Uterus (tissue), 3 donors: ENCODE measurements at regions not wholly inside any gene's neighbourhood (a gene's known extent, or its start where the extent isn't known, plus 50 kb on each side); places are given as distances from the start of the nearest gene placed in this dataset.
A peak's percentile ranks its signal among the peaks of the same experiment; 100 is the strongest.

Source experiments
- DNase-seq, 2 donors: peaks; one replicate each; pipeline ENCODE4 v3.0.0-alpha.2; 2019 to 2020
- H3K27ac ChIP-seq, 2 donors: fragments of 200-600 bp; sonication (generic); 1 replicate in 1 of 2; 2 replicates in 1 of 2; pipeline ENCODE4 v1.5.1; 2016 to 2018
- H3K27me3 ChIP-seq, 2 donors: fragments of 200-600 bp; sonication (generic); one replicate each; pipeline ENCODE4 v1.5.1; 2018 to 2019; ENCODE audit warnings: control low read depth in 1 of 2
- H3K36me3 ChIP-seq, 2 donors: fragments of 200-600 bp; sonication (generic); one replicate each; pipeline ENCODE4 v1.5.1; 2019; ENCODE audit warnings: control low read depth in 1 of 2
- H3K4me1 ChIP-seq, 2 donors: fragments of 200-600 bp; sonication (generic); one replicate each; pipeline ENCODE4 v1.5.1; 2018 to 2019; ENCODE audit warnings: control low read depth in 1 of 2
- H3K4me3 ChIP-seq, 2 donors: fragments of 200-600 bp; sonication (generic); 1 replicate in 1 of 2; 2 replicates in 1 of 2; pipeline ENCODE4 v1.5.1; 2018 to 2019; ENCODE audit warnings: mild to moderate bottlenecking in 1 of 2
- H3K9me3 ChIP-seq, 2 donors: fragments of 200-600 bp; sonication (generic); one replicate each; pipeline ENCODE4 v1.5.1; 2019; ENCODE audit warnings: control low read depth in 1 of 2
- CTCF ChIP-seq, 4 experiments: fragments of 200-600 bp in 2 of 4; fragments of 450-650 bp in 2 of 4; sonication (generic) in 2 of 4; IDR thresholded peaks; one replicate each; pipeline ENCODE4 v1.5.1; 2016 to 2019; ENCODE audit warnings: antibody characterized with exemption in 4 of 4, mild to moderate bottlenecking in 2 of 4, moderate library complexity in 1 of 4
- POLR2A ChIP-seq, 2 donors: fragments of 450-650 bp; IDR thresholded peaks; one replicate each; pipeline ENCODE4 v1.6.1; 2016; ENCODE audit warnings: antibody characterized with exemption in 2 of 2, mild to moderate bottlenecking in 1 of 2, moderate library complexity in 1 of 2
- intact Hi-C: fragments of 100-400 bp; cut with DNase I; formaldehyde crosslinking; loops from one replicate; pipeline ENCODE4 v1.15.1; 2023; ENCODE audit warnings: low total_unique reads
- donor health status: DM: yes; HTN: yes; CAD: no.

- H3K36me3 ChIP-seq: no peaks in the 10 kb centered on the region
- H3K4me3 ChIP-seq: no peak overlapping the region
- intact Hi-C loops: no loop called here
- TF ChIP-seq POLR2A (IDR thresholded peaks at IDR 0.05) (no peak), CTCF (IDR thresholded peaks at IDR 0.05) (no peak)
- H3K4me1 ChIP-seq: peaks cover 0 to 7% of the 10 kb centered on the region in 2 donors
- H3K9me3 ChIP-seq: no peaks in the 10 kb centered on the region
- DNase-seq: no peak
- H3K27me3 ChIP-seq: no peaks in the 10 kb centered on the region
- no peak overlapping the region for H3K27ac ChIP-seq
Measured at GRCh38 chr9:86798966-86799365, 148.3 kb downstream of the GAS1 start.

GRCh38 chr9:86796666-86797065 lies 150.6 kb downstream of the GAS1 start:
- TF ChIP-seq CTCF (IDR thresholded peaks at IDR 0.05) (no peak), POLR2A (IDR thresholded peaks at IDR 0.05) (no peak)
- H3K4me3 ChIP-seq: no peak overlapping the region
- no peaks in the 10 kb centered on the region for H3K27me3 ChIP-seq
- peak overlapping the region; percentile 75 to 80 for H3K27ac ChIP-seq
- intact Hi-C loops: no loop called here
- no peak for DNase-seq
- no peaks in the 10 kb centered on the region for H3K9me3 ChIP-seq
- no peaks in the 10 kb centered on the region for H3K36me3 ChIP-seq
- peaks cover 0 to 7% of the 10 kb centered on the region in 2 donors for H3K4me1 ChIP-seq

GRCh38 chr9:86795823-86796553 lies 151.3 kb downstream of the GAS1 start:
- Histone ChIP-seq H3K4me3 (no peak overlapping the region), H3K9me3 (no peaks in the 10 kb centered on the region), H3K27ac (peak overlapping the region; percentile 75 to 80), H3K27me3 (no peaks in the 10 kb centered on the region), H3K4me1 (peaks cover 0 to 7% of the 10 kb centered on the region in 2 donors), H3K36me3 (no peaks in the 10 kb centered on the region)
- peak in 2 of 4 experiments; percentile 35 to 59 for TF ChIP-seq CTCF (IDR thresholded peaks at IDR 0.05)
- no peak for TF ChIP-seq POLR2A (IDR thresholded peaks at IDR 0.05)
- intact Hi-C loops: no loop called here
- peak; percentile 66 to 80 for DNase-seq

GRCh38 chr9:86795047-86795442 lies 152.3 kb downstream of the GAS1 start:
- Histone ChIP-seq H3K36me3 (no peaks in the 10 kb centered on the region), H3K27ac (peak overlapping the region; percentile 75 to 80), H3K4me3 (peak overlapping the region in 1 of 2 donors; percentile 22), H3K4me1 (peaks cover 0 to 7% of the 10 kb centered on the region in 2 donors), H3K9me3 (no peaks in the 10 kb centered on the region), H3K27me3 (no peaks in the 10 kb centered on the region)
- DNase-seq: peak; percentile 54 to 59
- intact Hi-C loops: no loop called here
- TF ChIP-seq CTCF (IDR thresholded peaks at IDR 0.05) (no peak), POLR2A (IDR thresholded peaks at IDR 0.05) (no peak)

- peak; percentile 59 to 70 for DNase-seq
- Histone ChIP-seq H3K27me3 (no peaks in the 10 kb centered on the region), H3K36me3 (no peaks in the 10 kb centered on the region), H3K4me3 (peak overlapping the region in 1 of 2 donors; percentile 22), H3K27ac (peak overlapping the region; percentile 75 to 80), H3K4me1 (peaks cover 0 to 7% of the 10 kb centered on the region in 2 donors), H3K9me3 (no peaks in the 10 kb centered on the region)
- intact Hi-C loops: no loop called here
- TF ChIP-seq CTCF (IDR thresholded peaks at IDR 0.05): no peak
- TF ChIP-seq POLR2A (IDR thresholded peaks at IDR 0.05): no peak
Measured at GRCh38 chr9:86794391-86795046, 152.8 kb downstream of the GAS1 start.
